ENCODE measurements at regions not wholly inside any gene's neighbourhood (a gene's known extent, or its start where the extent isn't known, plus 50 kb on each side); places are given as distances from the start of the nearest gene placed in this dataset.

DNA sequence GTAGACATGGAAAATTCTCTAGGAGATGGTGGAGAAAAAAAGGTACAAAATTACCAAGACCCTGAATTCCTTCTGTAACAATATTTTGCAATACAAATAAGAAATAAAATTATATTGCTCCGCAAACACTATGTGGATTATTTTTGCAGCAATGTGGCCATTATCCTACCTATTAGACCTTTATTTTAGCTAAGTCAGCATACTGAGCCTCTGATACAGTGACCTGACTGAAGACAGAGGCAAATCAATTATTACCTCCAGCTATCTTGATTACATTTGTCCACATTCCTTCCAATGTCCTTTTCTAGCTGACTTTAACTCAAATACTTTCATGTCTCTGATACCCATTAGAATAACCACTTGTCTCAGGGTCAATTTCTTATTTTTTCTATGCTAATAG, 610.9 kb downstream of the LRRIQ3 start:
- Histone ChIP-seq H4K91ac (ENCODE audit: low read depth, low read length, poor library complexity) (no peak overlapping the region), H2BK120ac (ENCODE audit: low read depth, low read length) (no peak overlapping the region), H3K4me3 (ENCODE audit: low read length in 2 of 2) (no peak overlapping the region), H2BK5ac (ENCODE audit: low read length) (no peak overlapping the region), H2AFZ (ENCODE audit: low read length) (no peak overlapping the region), H2BK15ac (ENCODE audit: low read length) (no peak overlapping the region), H3K36me3 (replicated peaks in 1 of 2; ENCODE audit: control insufficient read depth in 2 of 2, insufficient read depth in 2 of 2, low read length in 2 of 2) (no peaks in the 10 kb centered on the region), H3K14ac (ENCODE audit: low read length) (no peak overlapping the region), H3K4me1 (ENCODE audit: control insufficient read depth in 2 of 2, insufficient read depth in 1 of 2, low read depth in 1 of 2, low read length in 2 of 2) (no peaks in the 10 kb centered on the region), H3K27me3 (ENCODE audit: control insufficient read depth in 3 of 3, insufficient read depth in 3 of 3, low read depth in 1 of 3, low read length in 3 of 3) (no peaks in the 10 kb centered on the region), H3K9ac (ENCODE audit: low read depth, low read length, poor library complexity) (no peak overlapping the region), H3K4me2 (ENCODE audit: insufficient read depth, low read length, poor library complexity, severe bottlenecking) (no peak overlapping the region), H3K23ac (ENCODE audit: low read depth, low read length, poor library complexity) (no peak overlapping the region), H3K9me3 (replicated peaks in 1 of 2; ENCODE audit: control insufficient read depth in 2 of 2, insufficient read depth in 1 of 2, low read depth in 1 of 2, low read length in 2 of 2) (no peaks in the 10 kb centered on the region), H3K4ac (ENCODE audit: low read length) (no peak overlapping the region), H3K79me1 (ENCODE audit: low read depth, low read length) (no peaks in the 10 kb centered on the region), H3K18ac (ENCODE audit: low read length) (no peak overlapping the region), H4K8ac (ENCODE audit: low read depth, low read length) (no peak overlapping the region), H2AK5ac (ENCODE audit: low read depth, low read length) (no peak overlapping the region), H2BK12ac (ENCODE audit: low read length) (no peak overlapping the region), H3K27ac (replicated peaks; ENCODE audit: low read length) (no peak overlapping the region)
- DNase-seq (ENCODE audit: low spot score) = no peak
- no CpG with 5 or more reads among the region's 1 CpG for WGBS, 2 donors (ENCODE audit: extremely low coverage in 2 of 2, insufficient read length in 2 of 2, insufficient replicate concordance in 1 of 2)

GRCh38 chr1:73577206-73577605, 620.8 kb downstream of the LRRIQ3 start:
- Histone ChIP-seq H3K4me3 (ENCODE audit: low read length in 2 of 2) (no peak overlapping the region), H3K79me1 (ENCODE audit: low read depth, low read length) (no peaks in the 10 kb centered on the region), H3K23ac (ENCODE audit: low read depth, low read length, poor library complexity) (no peak overlapping the region), H2AFZ (ENCODE audit: low read length) (no peak overlapping the region), H2BK12ac (ENCODE audit: low read length) (no peak overlapping the region), H3K27ac (replicated peaks; ENCODE audit: low read length) (no peak overlapping the region), H3K9me3 (replicated peaks in 1 of 2; ENCODE audit: control insufficient read depth in 2 of 2, insufficient read depth in 1 of 2, low read depth in 1 of 2, low read length in 2 of 2) (peaks cover 0 to 3% of the 10 kb centered on the region in 2 donors), H3K18ac (ENCODE audit: low read length) (no peak overlapping the region), H3K9ac (ENCODE audit: low read depth, low read length, poor library complexity) (no peak overlapping the region), H3K4me1 (ENCODE audit: control insufficient read depth in 2 of 2, insufficient read depth in 1 of 2, low read depth in 1 of 2, low read length in 2 of 2) (no peaks in the 10 kb centered on the region), H3K4me2 (ENCODE audit: insufficient read depth, low read length, poor library complexity, severe bottlenecking) (no peak overlapping the region), H4K91ac (ENCODE audit: low read depth, low read length, poor library complexity) (no peak overlapping the region), H2BK120ac (ENCODE audit: low read depth, low read length) (no peak overlapping the region), H2AK5ac (ENCODE audit: low read depth, low read length) (peak overlapping the region; percentile 58), H3K14ac (ENCODE audit: low read length) (no peak overlapping the region), H3K4ac (ENCODE audit: low read length) (no peak overlapping the region), H3K36me3 (replicated peaks in 1 of 2; ENCODE audit: control insufficient read depth in 2 of 2, insufficient read depth in 2 of 2, low read length in 2 of 2) (no peaks in the 10 kb centered on the region), H2BK15ac (ENCODE audit: low read length) (no peak overlapping the region), H4K8ac (ENCODE audit: low read depth, low read length) (no peak overlapping the region), H2BK5ac (ENCODE audit: low read length) (no peak overlapping the region), H3K27me3 (ENCODE audit: control insufficient read depth in 3 of 3, insufficient read depth in 3 of 3, low read depth in 1 of 3, low read length in 3 of 3) (no peaks in the 10 kb centered on the region)
- DNase-seq (ENCODE audit: low spot score) = no peak
- WGBS, 2 donors (ENCODE audit: extremely low coverage in 2 of 2, insufficient read length in 2 of 2, insufficient replicate concordance in 1 of 2) = no CpG with 5 or more reads among the region's 1 CpG

GRCh38 chr1:73576083-73576482, 621.9 kb downstream of the LRRIQ3 start:
- Histone ChIP-seq H3K4me3 (ENCODE audit: low read length in 2 of 2) (no peak overlapping the region), H4K8ac (ENCODE audit: low read depth, low read length) (no peak overlapping the region), H3K27me3 (ENCODE audit: control insufficient read depth in 3 of 3, insufficient read depth in 3 of 3, low read depth in 1 of 3, low read length in 3 of 3) (no peaks in the 10 kb centered on the region), H2BK12ac (ENCODE audit: low read length) (no peak overlapping the region), H2AFZ (ENCODE audit: low read length) (peak overlapping the region; percentile 36), H3K23ac (ENCODE audit: low read depth, low read length, poor library complexity) (no peak overlapping the region), H3K36me3 (replicated peaks in 1 of 2; ENCODE audit: control insufficient read depth in 2 of 2, insufficient read depth in 2 of 2, low read length in 2 of 2) (no peaks in the 10 kb centered on the region), H3K9me3 (replicated peaks in 1 of 2; ENCODE audit: control insufficient read depth in 2 of 2, insufficient read depth in 1 of 2, low read depth in 1 of 2, low read length in 2 of 2) (peaks cover 0 to 3% of the 10 kb centered on the region in 2 donors), H3K79me1 (ENCODE audit: low read depth, low read length) (no peaks in the 10 kb centered on the region), H2BK15ac (ENCODE audit: low read length) (no peak overlapping the region), H2BK120ac (ENCODE audit: low read depth, low read length) (no peak overlapping the region), H2AK5ac (ENCODE audit: low read depth, low read length) (no peak overlapping the region), H3K4me2 (ENCODE audit: insufficient read depth, low read length, poor library complexity, severe bottlenecking) (no peak overlapping the region), H2BK5ac (ENCODE audit: low read length) (no peak overlapping the region), H3K4ac (ENCODE audit: low read length) (no peak overlapping the region), H4K91ac (ENCODE audit: low read depth, low read length, poor library complexity) (no peak overlapping the region), H3K18ac (ENCODE audit: low read length) (no peak overlapping the region), H3K9ac (ENCODE audit: low read depth, low read length, poor library complexity) (no peak overlapping the region), H3K27ac (replicated peaks; ENCODE audit: low read length) (no peak overlapping the region), H3K4me1 (ENCODE audit: control insufficient read depth in 2 of 2, insufficient read depth in 1 of 2, low read depth in 1 of 2, low read length in 2 of 2) (no peaks in the 10 kb centered on the region), H3K14ac (ENCODE audit: low read length) (no peak overlapping the region)
- no CpG with 5 or more reads among the region's 2 CpGs for WGBS, 2 donors (ENCODE audit: extremely low coverage in 2 of 2, insufficient read length in 2 of 2, insufficient replicate concordance in 1 of 2)
- no peak for DNase-seq (ENCODE audit: low spot score)

DNA sequence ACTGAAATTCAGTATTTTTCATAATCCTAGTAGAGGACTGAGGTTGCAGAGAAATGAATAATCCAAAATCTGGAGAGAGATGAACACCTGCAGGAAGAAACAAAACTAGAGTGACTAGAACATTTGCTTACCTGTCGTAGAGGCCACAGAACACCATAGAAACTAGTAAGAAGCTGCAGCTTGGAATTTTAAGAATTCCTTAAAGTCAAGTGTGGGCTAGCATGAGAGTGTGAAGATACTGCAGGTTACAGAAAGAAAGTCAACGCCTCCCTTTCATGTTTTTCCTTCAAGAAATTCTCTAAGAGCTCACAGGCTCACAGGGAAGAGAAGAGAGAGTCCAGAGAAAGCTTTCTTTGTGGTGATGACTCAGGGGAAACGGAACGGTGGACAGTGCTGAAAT, 633.7 kb downstream of the LRRIQ3 start:
- H3K23ac ChIP-seq (ENCODE audit: low read depth, low read length, poor library complexity) = no peak overlapping the region
- no peak overlapping the region for H4K8ac ChIP-seq (ENCODE audit: low read depth, low read length)
- no peak overlapping the region for H3K4me3 ChIP-seq (ENCODE audit: low read length in 2 of 2)
- no peak overlapping the region for H2AK5ac ChIP-seq (ENCODE audit: low read depth, low read length)
- no peak overlapping the region for H3K18ac ChIP-seq (ENCODE audit: low read length)
- H3K9me3 ChIP-seq (replicated peaks in 1 of 2; ENCODE audit: control insufficient read depth in 2 of 2, insufficient read depth in 1 of 2, low read depth in 1 of 2, low read length in 2 of 2) = peaks cover 0 to 4% of the 10 kb centered on the region in 2 donors
- no peak overlapping the region for H2BK5ac ChIP-seq (ENCODE audit: low read length)
- H2BK15ac ChIP-seq (ENCODE audit: low read length) = no peak overlapping the region
- no peak overlapping the region for H3K27ac ChIP-seq (replicated peaks; ENCODE audit: low read length)
- H4K91ac ChIP-seq (ENCODE audit: low read depth, low read length, poor library complexity) = no peak overlapping the region
- H3K4me2 ChIP-seq (ENCODE audit: insufficient read depth, low read length, poor library complexity, severe bottlenecking) = no peak overlapping the region
- no peaks in the 10 kb centered on the region for H3K36me3 ChIP-seq (replicated peaks in 1 of 2; ENCODE audit: control insufficient read depth in 2 of 2, insufficient read depth in 2 of 2, low read length in 2 of 2)
- no peak overlapping the region for H2BK12ac ChIP-seq (ENCODE audit: low read length)
- no peak for DNase-seq (ENCODE audit: low spot score)
- H3K79me1 ChIP-seq (ENCODE audit: low read depth, low read length) = no peaks in the 10 kb centered on the region
- no peak overlapping the region for H3K9ac ChIP-seq (ENCODE audit: low read depth, low read length, poor library complexity)
- no CpG with 5 or more reads among the region's 4 CpGs for WGBS, 2 donors (ENCODE audit: extremely low coverage in 2 of 2, insufficient read length in 2 of 2, insufficient replicate concordance in 1 of 2)
- no peak overlapping the region for H3K14ac ChIP-seq (ENCODE audit: low read length)
- H3K4ac ChIP-seq (ENCODE audit: low read length) = no peak overlapping the region
- H3K4me1 ChIP-seq (ENCODE audit: control insufficient read depth in 2 of 2, insufficient read depth in 1 of 2, low read depth in 1 of 2, low read length in 2 of 2) = no peaks in the 10 kb centered on the region
- no peak overlapping the region for H2BK120ac ChIP-seq (ENCODE audit: low read depth, low read length)
- H2AFZ ChIP-seq (ENCODE audit: low read length) = peak overlapping the region; percentile 18
- H3K27me3 ChIP-seq (ENCODE audit: control insufficient read depth in 3 of 3, insufficient read depth in 3 of 3, low read depth in 1 of 3, low read length in 3 of 3) = no peaks in the 10 kb centered on the region
